T-cell (primary cell): ENCODE measurements at regions not wholly inside any gene's neighbourhood (a gene's known extent, or its start where the extent isn't known, plus 50 kb on each side); places are given as distances from the start of the nearest gene placed in this dataset.

Experiments
- ATAC-seq, 4 experiments: fragments of 200-7000 bp in 3 of 4; fragments of 150-1000 bp in 1 of 4; cut with Tn5 transposase; replicated peaks in 1 of 4; 1 replicate in 3 of 4; 2 replicates in 1 of 4; pipeline ENCODE4 v1.10.0; 2021; ENCODE audit warnings: moderate library complexity in 3 of 4, mild to moderate bottlenecking in 2 of 4, moderate number of reproducible peaks in 1 of 4
- CTCF ChIA-PET, 2 donors: fragments of 300-600 bp; sonication (Branson Sonifier 250); formaldehyde crosslinking; loops; one replicate each; lab custom pipeline; 2022; ENCODE audit warnings: antibody characterized with exemption in 2 of 2; lab: Charles Lee
- POLR2A ChIA-PET, 2 donors: fragments of 300-600 bp; sonication (Branson Sonifier 250); formaldehyde crosslinking; loops; one replicate each; lab custom pipeline; 2022; ENCODE audit warnings: antibody characterized with exemption in 2 of 2; lab: Charles Lee
- DNase-seq, 35 experiments: peaks; one replicate each; pipeline versions ENCODE4 v3.0.0 to v3.0.0-alpha.2; 2013 to 2023
- H3K27ac ChIP-seq: one replicate; pipeline ENCODE4 v1.5.1; 2013; ENCODE audit warnings: low read length
- H3K27me3 ChIP-seq, 2 experiments: replicated peaks in 1 of 2; 1 replicate in 1 of 2; 2 replicates in 1 of 2; pipeline versions ENCODE4 v1.6.1 to v1.7.0; 2013; ENCODE audit warnings: low read length in 1 of 2, mixed read lengths in 1 of 2; ENCODE audit not compliant: control insufficient read depth in 2 of 2, insufficient read depth in 2 of 2; ENCODE audit errors: extremely low read depth in 1 of 2
- H3K36me3 ChIP-seq, 2 donors: 1 replicate in 1 of 2; 2 replicates in 1 of 2; pipeline versions ENCODE4 v1.6.1 to v1.7.0; 2013; ENCODE audit warnings: low read length in 1 of 2; ENCODE audit not compliant: control insufficient read depth in 2 of 2, insufficient read depth in 1 of 2; ENCODE audit errors: extremely low read depth in 1 of 2
- H3K4me1 ChIP-seq, 2 experiments: 1 replicate in 1 of 2; 2 replicates in 1 of 2; pipeline versions ENCODE4 v1.6.1 to v1.7.0; 2013; ENCODE audit warnings: low read length in 2 of 2, mixed read lengths in 1 of 2; ENCODE audit not compliant: insufficient read depth in 2 of 2, control insufficient read depth in 1 of 2; ENCODE audit errors: extremely low read depth in 1 of 2
- H3K4me3 ChIP-seq, 2 donors: 1 replicate in 1 of 2; 2 replicates in 1 of 2; pipeline versions ENCODE4 v1.5.1 to v1.7.0; 2013; ENCODE audit warnings: mild to moderate bottlenecking in 2 of 2, low read length in 1 of 2, moderate library complexity in 1 of 2; ENCODE audit not compliant: control insufficient read depth in 1 of 2; ENCODE audit errors: extremely low read depth in 1 of 2
- H3K9me3 ChIP-seq: 2 replicates; pipeline ENCODE4 v1.7.0; 2013
- H3K27ac Mint-ChIP-seq, 2 donors: one replicate each; pipeline ENCODE4 v1.8.0; 2020 to 2021; ENCODE audit warnings: mild to moderate bottlenecking in 2 of 2, mixed read lengths in 2 of 2
- H3K27me3 Mint-ChIP-seq, 2 donors: one replicate each; pipeline ENCODE4 v1.8.0; 2021 to 2022; ENCODE audit warnings: mixed read lengths in 2 of 2
- H3K36me3 Mint-ChIP-seq: one replicate; pipeline ENCODE4 v1.8.0; 2021; ENCODE audit warnings: mixed read lengths
- H3K4me1 Mint-ChIP-seq, 3 donors: one replicate each; pipeline ENCODE4 v1.8.0; 2020 to 2022; ENCODE audit warnings: mixed read lengths in 3 of 3, mild to moderate bottlenecking in 1 of 3
- H3K4me3 Mint-ChIP-seq, 3 donors: one replicate each; pipeline ENCODE4 v1.8.0; 2020 to 2022; ENCODE audit warnings: mild to moderate bottlenecking in 3 of 3, mixed read lengths in 3 of 3, moderate library complexity in 3 of 3
- H3K9me3 Mint-ChIP-seq, 3 donors: one replicate each; pipeline ENCODE4 v1.8.0; 2020 to 2022; ENCODE audit warnings: mixed read lengths in 3 of 3
- WGBS: methylation state at CpG from one replicate; pipeline ENCODE4 v1.1.5; 2013; ENCODE audit warnings: missing lambda C conversion rate; ENCODE audit not compliant: insufficient coverage; 5-methylcytosine and 5-hydroxymethylcytosine counted together

GRCh38 chr1:110771245-110772022 is 96.7 kb upstream of the KCNA3 start:
- Mint-ChIP-seq H3K27me3 (peaks cover 19 to 24% of the 10 kb centered on the region in 2 donors), H3K4me1 (peaks cover 0 to 11% (median 0%) of the 10 kb centered on the region in 3 donors), H3K27ac (no peak overlapping the region), H3K36me3 (no peaks in the 10 kb centered on the region), H3K4me3 (no peak overlapping the region), H3K9me3 (no peaks in the 10 kb centered on the region)
- no peak overlapping the region for H3K4me3 ChIP-seq
- ATAC-seq (no peak), DNase-seq (no peak)
- no peaks in the 10 kb centered on the region for H3K4me1 ChIP-seq
- peaks cover 3% of the 10 kb centered on the region in 2 experiments for H3K27me3 ChIP-seq
- no peak overlapping the region for H3K27ac ChIP-seq
- H3K36me3 ChIP-seq: no peaks in the 10 kb centered on the region
- POLR2A ChIA-PET: interaction anchor here in 1 of 2 donors (0.6 kb wide), 1 partner anchor 806 kb away, joined by 19 read pairs; no protein-coding TSS in a partner anchor
- CTCF ChIA-PET: interaction anchor here in 1 of 2 donors (1.8 kb wide), 1 partner anchor 152 kb away, joined by 14 read pairs; no protein-coding TSS in a partner anchor
- no CpG with 5 or more reads among the region's 2 CpGs for WGBS
- H3K9me3 ChIP-seq: no peaks in the 10 kb centered on the region

DNA sequence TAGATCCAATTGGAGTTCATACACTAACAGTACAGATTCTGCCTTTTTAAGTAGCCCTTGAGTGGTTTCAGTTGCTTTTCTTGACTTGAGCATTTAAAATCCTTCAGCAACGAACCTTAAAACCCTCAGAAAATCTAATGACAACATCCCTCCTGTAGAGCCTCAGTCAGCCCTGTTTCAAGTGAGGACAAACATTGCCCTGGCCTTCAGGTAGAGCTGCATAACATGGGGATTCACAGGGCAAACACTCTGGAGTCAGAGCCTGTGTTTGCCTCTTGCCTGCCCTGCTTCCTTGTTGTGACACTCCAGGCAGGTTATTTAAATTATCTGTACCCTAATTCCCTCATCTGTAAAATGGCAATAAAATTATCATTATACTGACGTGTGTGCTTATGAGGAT is 96.1 kb upstream of the KCNA3 start:
- ATAC-seq (no peak), DNase-seq (no peak)
- ChIA-PET POLR2A (no interaction called here), CTCF (interaction anchor here in 1 of 2 donors (1.8 kb wide), 1 partner anchor 151 kb away, joined by 14 read pairs; no protein-coding TSS in a partner anchor)
- Mint-ChIP-seq H3K27me3 (peaks cover 19 to 24% of the 10 kb centered on the region in 2 donors), H3K9me3 (no peaks in the 10 kb centered on the region), H3K36me3 (no peaks in the 10 kb centered on the region), H3K27ac (no peak overlapping the region), H3K4me1 (peaks cover 2 to 9% (median 2%) of the 10 kb centered on the region in 3 donors), H3K4me3 (no peak overlapping the region)
- no peaks in the 10 kb centered on the region for H3K9me3 ChIP-seq
- H3K36me3 ChIP-seq: no peaks in the 10 kb centered on the region
- H3K27me3 ChIP-seq: peaks cover 3% of the 10 kb centered on the region in 2 experiments
- H3K4me3 ChIP-seq: no peak overlapping the region
- no CpG with 5 or more reads among the region's 2 CpGs for WGBS
- H3K27ac ChIP-seq: no peak overlapping the region
- no peaks in the 10 kb centered on the region for H3K4me1 ChIP-seq

DNA sequence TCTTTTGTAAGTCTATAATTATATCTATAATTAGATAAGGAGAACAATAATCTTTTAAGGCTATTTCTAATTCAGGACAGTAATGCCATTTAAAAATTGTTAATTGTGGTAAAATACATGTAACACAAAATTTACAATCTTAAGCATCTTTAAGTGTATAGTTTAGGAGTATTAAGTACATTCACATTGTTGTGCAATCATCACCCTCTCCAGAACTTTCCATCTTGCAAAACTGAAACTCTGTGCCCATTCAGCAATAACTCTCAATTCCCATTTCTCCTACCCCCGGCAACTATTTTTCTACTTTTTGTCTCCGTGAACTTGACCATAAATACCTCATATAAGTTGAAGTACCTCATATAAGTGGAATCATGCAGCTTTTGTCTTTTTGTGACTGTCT is 93.9 kb upstream of the KCNA3 start:
- Histone ChIP-seq H3K36me3 (no peaks in the 10 kb centered on the region), H3K27me3 (peaks cover 0 to 2% of the 10 kb centered on the region in 2 experiments), H3K4me3 (no peak overlapping the region), H3K9me3 (no peaks in the 10 kb centered on the region), H3K4me1 (no peaks in the 10 kb centered on the region), H3K27ac (no peak overlapping the region)
- CTCF ChIA-PET: interaction anchor here (1.0 to 1.1 kb wide), 3 partner anchors 11 to 244 kb away, joined by 3 read pairs; no protein-coding TSS in a partner anchor
- Mint-ChIP-seq H3K4me1 (peaks cover 4 to 13% (median 4%) of the 10 kb centered on the region in 3 donors), H3K4me3 (no peak overlapping the region), H3K36me3 (no peaks in the 10 kb centered on the region), H3K9me3 (no peaks in the 10 kb centered on the region), H3K27me3 (peaks cover 18 to 24% of the 10 kb centered on the region in 2 donors), H3K27ac (no peak overlapping the region)
- no peak for DNase-seq
- POLR2A ChIA-PET: no interaction called here
- 80% methylated on average over 1 of the region's 2 CpGs for WGBS
- ATAC-seq: no peak

DNA sequence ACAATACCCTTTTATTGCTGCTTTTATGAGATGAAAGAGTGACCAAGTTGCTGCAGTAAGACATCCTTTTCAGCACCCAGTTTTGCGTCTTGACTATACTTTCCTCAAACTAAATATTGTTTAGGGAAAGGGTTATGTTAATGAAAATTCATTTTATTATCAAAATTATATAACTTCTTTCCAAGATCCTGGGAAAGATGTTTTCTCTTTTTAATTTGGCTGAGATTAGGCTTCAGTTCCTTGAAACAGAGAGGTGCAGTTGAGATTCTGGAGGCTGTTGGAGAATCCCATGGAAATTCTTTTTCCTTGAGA is 91.6 kb upstream of the KCNA3 start:
- ChIA-PET CTCF (interaction anchor here (0.6 to 5.3 kb wide), 31 partner anchors 9 to 759 kb away, joined by 3 to 122 read pairs (median 5); no protein-coding TSS in a partner anchor), POLR2A (interaction anchor here (0.6 to 0.8 kb wide), 3 partner anchors 42 to 145 kb away, joined by 3 read pairs; no protein-coding TSS in a partner anchor)

GRCh38 chr1:110765640-110766335 is 91.0 kb upstream of the KCNA3 start:
- POLR2A ChIA-PET: interaction anchor here (0.6 to 0.8 kb wide), 4 partner anchors 41 to 146 kb away, joined by 3 to 6 read pairs (median 3); no protein-coding TSS in a partner anchor
- Histone ChIP-seq H3K27ac (no peak overlapping the region), H3K4me3 (no peak overlapping the region)

More for the DNA sequence above, 91.6 kb upstream of the KCNA3 start:
- DNase-seq: no peak
- no peaks in the 10 kb centered on the region for H3K36me3 ChIP-seq
- Mint-ChIP-seq H3K4me1 (peaks cover 4 to 9% (median 4%) of the 10 kb centered on the region in 3 donors), H3K27me3 (peaks cover 13 to 18% of the 10 kb centered on the region in 2 donors), H3K27ac (no peak overlapping the region), H3K9me3 (no peaks in the 10 kb centered on the region), H3K4me3 (no peak overlapping the region), H3K36me3 (no peaks in the 10 kb centered on the region)
- no CpG with 5 or more reads among the region's 1 CpG for WGBS
- H3K27ac ChIP-seq: no peak overlapping the region
- ATAC-seq: no peak
- no peak overlapping the region for H3K4me3 ChIP-seq
- H3K9me3 ChIP-seq: no peaks in the 10 kb centered on the region
- no peaks in the 10 kb centered on the region for H3K4me1 ChIP-seq
- peaks cover 0 to 2% of the 10 kb centered on the region in 2 experiments for H3K27me3 ChIP-seq

GRCh38 chr1:110763149-110763548 is 88.4 kb upstream of the KCNA3 start:
- H3K27ac Mint-ChIP-seq: no peak overlapping the region

More at GRCh38 chr1:110765640-110766335, 91.0 kb upstream of the KCNA3 start:
- Histone ChIP-seq H3K9me3 (no peaks in the 10 kb centered on the region), H3K36me3 (no peaks in the 10 kb centered on the region), H3K27me3 (peaks cover 0 to 2% of the 10 kb centered on the region in 2 experiments), H3K4me1 (no peaks in the 10 kb centered on the region)
- CTCF ChIA-PET: interaction anchor here (0.5 to 5.3 kb wide), 44 partner anchors 10 to 759 kb away, joined by 3 to 122 read pairs (median 4); no protein-coding TSS in a partner anchor
- Mint-ChIP-seq H3K4me3 (no peak overlapping the region), H3K36me3 (no peaks in the 10 kb centered on the region), H3K27ac (peak overlapping the region in 1 of 2 donors; percentile 45), H3K27me3 (peaks cover 17 to 21% of the 10 kb centered on the region in 2 donors), H3K4me1 (peaks cover 4 to 9% (median 4%) of the 10 kb centered on the region in 3 donors), H3K9me3 (no peaks in the 10 kb centered on the region)
- ATAC-seq: peak; percentile 58 to 83 (median 70)
- DNase-seq: peak in 33 of 35 experiments; percentile 24 to 87 (median 46)
- no CpG with 5 or more reads among the region's 5 CpGs for WGBS

More at GRCh38 chr1:110763149-110763548, 88.4 kb upstream of the KCNA3 start:
- Mint-ChIP-seq H3K27me3 (peaks cover 10 to 12% of the 10 kb centered on the region in 2 donors), H3K4me3 (no peak overlapping the region), H3K36me3 (no peaks in the 10 kb centered on the region), H3K4me1 (peaks cover 4 to 9% (median 4%) of the 10 kb centered on the region in 3 donors), H3K9me3 (no peaks in the 10 kb centered on the region)
- Histone ChIP-seq H3K27me3 (peaks cover 0 to 2% of the 10 kb centered on the region in 2 experiments), H3K4me3 (no peak overlapping the region), H3K4me1 (no peaks in the 10 kb centered on the region), H3K27ac (no peak overlapping the region), H3K9me3 (no peaks in the 10 kb centered on the region), H3K36me3 (no peaks in the 10 kb centered on the region)
- ATAC-seq (no peak), DNase-seq (no peak)
- ChIA-PET POLR2A (interaction anchor here in 1 of 2 donors (1.0 kb wide), 1 partner anchor 200 kb away, joined by 4 read pairs; no protein-coding TSS in a partner anchor), CTCF (interaction anchor here (0.6 to 5.3 kb wide), 4 partner anchors 19 to 144 kb away, joined by 4 to 122 read pairs (median 24); no protein-coding TSS in a partner anchor)
- WGBS: no CpG with 5 or more reads among the region's 4 CpGs
